ENCODE measurements at regions not wholly inside any gene's neighbourhood (a gene's known extent, or its start where the extent isn't known, plus 50 kb on each side); places are given as distances from the start of the nearest gene placed in this dataset.

DNA sequence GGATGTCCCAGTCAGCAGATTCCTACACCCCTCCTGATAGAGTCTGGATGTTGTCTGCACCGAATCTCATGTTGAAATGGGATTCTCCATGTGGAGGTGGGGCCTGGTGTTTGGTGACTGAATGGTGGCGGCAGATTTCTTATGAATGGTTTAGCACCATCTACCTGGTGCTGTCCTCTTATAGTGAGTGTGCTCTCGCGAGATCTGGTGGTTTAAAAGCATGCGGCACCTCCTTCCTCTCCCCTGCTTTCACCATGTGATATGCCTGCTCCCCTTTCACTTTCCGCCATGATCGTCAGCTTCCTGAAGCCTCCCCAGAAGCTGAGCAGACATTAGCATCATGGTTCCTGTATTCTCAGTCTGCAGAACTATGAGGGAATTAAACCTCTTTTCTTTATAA, 135.2 kb upstream of the SLC6A11 start:
- BruUV-seq (replicated peaks): no TSS peak
- Histone ChIP-seq H3K4me1 (ENCODE audit: control insufficient read depth, insufficient read depth, low read length) (no peaks in the 10 kb centered on the region), H3K36me3 (ENCODE audit: control insufficient read depth, insufficient read depth, low read length) (no peaks in the 10 kb centered on the region), H3K9me3 (ENCODE audit: control insufficient read depth, insufficient read depth, low read depth, low read length) (no peaks in the 10 kb centered on the region), H3K27me3 (ENCODE audit: control insufficient read depth, insufficient read depth, low read length) (peaks cover 2% of the 10 kb centered on the region; the same call in 1 of the 2 replicates), H3K27ac (ENCODE audit: low read length) (no peak overlapping the region), H3K4me3 (ENCODE audit: low read depth in 2 of 2, low read length in 2 of 2) (no peak overlapping the region)
- TF ChIP-seq POLR2AphosphoS5 (IDR thresholded peaks at IDR 0.05; ENCODE audit: low read depth, low read length): no peak
- no peak for TF ChIP-seq SIN3A (IDR thresholded peaks at IDR 0.05; ENCODE audit: borderline replicate concordance, insufficient read depth, low read depth, low read length)
- TF ChIP-seq, protein P1, sequence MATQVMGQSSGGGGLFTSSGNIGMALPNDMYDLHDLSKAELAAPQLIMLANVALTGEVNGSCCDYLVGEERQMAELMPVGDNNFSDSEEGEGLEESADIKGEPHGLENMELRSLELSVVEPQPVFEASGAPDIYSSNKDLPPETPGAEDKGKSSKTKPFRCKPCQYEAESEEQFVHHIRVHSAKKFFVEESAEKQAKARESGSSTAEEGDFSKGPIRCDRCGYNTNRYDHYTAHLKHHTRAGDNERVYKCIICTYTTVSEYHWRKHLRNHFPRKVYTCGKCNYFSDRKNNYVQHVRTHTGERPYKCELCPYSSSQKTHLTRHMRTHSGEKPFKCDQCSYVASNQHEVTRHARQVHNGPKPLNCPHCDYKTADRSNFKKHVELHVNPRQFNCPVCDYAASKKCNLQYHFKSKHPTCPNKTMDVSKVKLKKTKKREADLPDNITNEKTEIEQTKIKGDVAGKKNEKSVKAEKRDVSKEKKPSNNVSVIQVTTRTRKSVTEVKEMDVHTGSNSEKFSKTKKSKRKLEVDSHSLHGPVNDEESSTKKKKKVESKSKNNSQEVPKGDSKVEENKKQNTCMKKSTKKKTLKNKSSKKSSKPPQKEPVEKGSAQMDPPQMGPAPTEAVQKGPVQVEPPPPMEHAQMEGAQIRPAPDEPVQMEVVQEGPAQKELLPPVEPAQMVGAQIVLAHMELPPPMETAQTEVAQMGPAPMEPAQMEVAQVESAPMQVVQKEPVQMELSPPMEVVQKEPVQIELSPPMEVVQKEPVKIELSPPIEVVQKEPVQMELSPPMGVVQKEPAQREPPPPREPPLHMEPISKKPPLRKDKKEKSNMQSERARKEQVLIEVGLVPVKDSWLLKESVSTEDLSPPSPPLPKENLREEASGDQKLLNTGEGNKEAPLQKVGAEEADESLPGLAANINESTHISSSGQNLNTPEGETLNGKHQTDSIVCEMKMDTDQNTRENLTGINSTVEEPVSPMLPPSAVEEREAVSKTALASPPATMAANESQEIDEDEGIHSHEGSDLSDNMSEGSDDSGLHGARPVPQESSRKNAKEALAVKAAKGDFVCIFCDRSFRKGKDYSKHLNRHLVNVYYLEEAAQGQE (IDR thresholded peaks at IDR 0.05; ENCODE audit: insufficient read depth in 1 of 2, low read depth in 2 of 2, low read length in 1 of 2): no peak
- no peak for TF ChIP-seq TCF7L2 (IDR thresholded peaks at IDR 0.05; ENCODE audit: low read depth, low read length)
- no peak for TF ChIP-seq CTCF (IDR thresholded peaks at IDR 0.05)
- in situ Hi-C loops (cut with HindIII; ENCODE audit: low pct_unique_long_range_greater_than_20kb, low sequenced_read_pairs) (no loop called here), intact Hi-C loops (cut with micrococcal nuclease; ENCODE audit: unreplicated experiment) (no loop called here)
- no peak for DNase-seq (ENCODE audit: low read depth, low spot score)
- ChIA-PET CTCF (no interaction called here), POLR2A (no interaction called here)
- no peak for ATAC-seq

- in situ Hi-C loops (cut with HindIII; ENCODE audit: low pct_unique_long_range_greater_than_20kb, low sequenced_read_pairs): no loop called here
- ChIA-PET CTCF (no interaction called here), POLR2A (no interaction called here)
- TF ChIP-seq SIN3A (IDR thresholded peaks at IDR 0.05; ENCODE audit: borderline replicate concordance, insufficient read depth, low read depth, low read length) (no peak), TCF7L2 (IDR thresholded peaks at IDR 0.05; ENCODE audit: low read depth, low read length) (no peak), CTCF (IDR thresholded peaks at IDR 0.05) (no peak), POLR2AphosphoS5 (IDR thresholded peaks at IDR 0.05; ENCODE audit: low read depth, low read length) (no peak)
- TF ChIP-seq, protein P1 (IDR thresholded peaks at IDR 0.05; ENCODE audit: insufficient read depth in 1 of 2, low read depth in 2 of 2, low read length in 1 of 2): no peak
- H3K27ac ChIP-seq (ENCODE audit: low read length): no peak overlapping the region
- BruUV-seq (replicated peaks): no TSS peak
- H3K9me3 ChIP-seq (ENCODE audit: control insufficient read depth, insufficient read depth, low read depth, low read length): no peaks in the 10 kb centered on the region
- intact Hi-C loops (cut with micrococcal nuclease; ENCODE audit: unreplicated experiment): no loop called here
- no peak for DNase-seq (ENCODE audit: low read depth, low spot score)
- no peak overlapping the region for H3K4me3 ChIP-seq (ENCODE audit: low read depth in 2 of 2, low read length in 2 of 2)
- no peaks in the 10 kb centered on the region for H3K4me1 ChIP-seq (ENCODE audit: control insufficient read depth, insufficient read depth, low read length)
- peaks cover 2% of the 10 kb centered on the region; the same call in 1 of the 2 replicates for H3K27me3 ChIP-seq (ENCODE audit: control insufficient read depth, insufficient read depth, low read length)
- no peaks in the 10 kb centered on the region for H3K36me3 ChIP-seq (ENCODE audit: control insufficient read depth, insufficient read depth, low read length)
- no peak for ATAC-seq
These were observed 133.3 kb upstream of the SLC6A11 start for GRCh38 chr3:10682692-10683091.
